K562 (cell line): ENCODE measurements at regions not wholly inside any gene's neighbourhood (a gene's known extent, or its start where the extent isn't known, plus 50 kb on each side); places are given as distances from the start of the nearest gene placed in this dataset.

Source experiments
- ATAC-seq: fragments of 200-7000 bp; cut with Tn5 transposase; 3 replicates; pipeline ENCODE4 v1.9.1; 2020; ENCODE audit warnings: moderate library complexity
- BruUV-seq: library from RNA; stranded (reverse); fragments of 400-500 nt; replicated peaks from 2 replicates; lab custom pipeline; 2021; lab: Mats Ljungman, UMichigan
- CTCF ChIA-PET: fragments of 300-600 bp; formaldehyde crosslinking; extraction: SDS; loops from one replicate; lab custom pipeline; 2021; ENCODE audit warnings: low intra/inter-chr PET ratio; lab: Yijun Ruan, JAX
- POLR2A ChIA-PET: fragments of 300-600, 350-650 bp; sonication (Branson Sonifier 250); formaldehyde crosslinking; extraction: SDS; loops from one replicate; lab custom pipeline; 2021; ENCODE audit warnings: antibody characterized with exemption, inconsistent platforms; lab: Yijun Ruan, JAX
- DNase-seq, 4 experiments: peaks; one replicate each; pipeline versions ENCODE4 v3.0.0 to v3.0.0-alpha.2; 2011 to 2018; ENCODE audit warnings: low spot score in 3 of 4, mixed read lengths in 3 of 4; ENCODE audit errors: extremely low read depth in 1 of 4
- FAIRE-seq: peaks from 2 replicates; lab custom pipeline; 2011; peaks lifted over from hg19 to GRCh38; lab: Jason Lieb, UNC
- H2AFZ ChIP-seq: 2 replicates; pipeline ENCODE4 v1.6.0; 2011; ENCODE audit warnings: low read depth, low read length, control low read depth, inconsistent platforms
- H3K27ac ChIP-seq: fragments of 200-600 bp; 3 replicates; pipeline ENCODE4 v1.8.0; 2011; ENCODE audit warnings: low read depth, mild to moderate bottlenecking, control low read depth, inconsistent platforms, low read length, moderate library complexity, mixed read lengths; ENCODE audit errors: extremely low read depth
- H3K27me3 ChIP-seq, 2 experiments: fragments of 300-600 bp in 1 of 2; 2 replicates in 1 of 2; 3 replicates in 1 of 2; pipeline versions ENCODE4 v1.6.0 to v1.8.0; 2011; ENCODE audit warnings: inconsistent platforms in 2 of 2, low read length in 2 of 2, mild to moderate bottlenecking in 1 of 2, mixed read lengths in 1 of 2, moderate library complexity in 1 of 2; ENCODE audit not compliant: control insufficient read depth in 2 of 2, insufficient read depth in 2 of 2
- H3K36me3 ChIP-seq: fragments of 300-600 bp; 3 replicates; pipeline ENCODE4 v1.8.0; 2011; ENCODE audit warnings: mild to moderate bottlenecking, low read length, inconsistent platforms; ENCODE audit not compliant: control insufficient read depth, insufficient read depth
- H3K4me1 ChIP-seq, 2 experiments: fragments of 200-600 bp in 1 of 2; replicated peaks in 1 of 2; 2 replicates in 1 of 2; 3 replicates in 1 of 2; pipeline versions ENCODE4 v1.5.1 to v1.8.0; 2011; ENCODE audit warnings: inconsistent platforms in 2 of 2, low read length in 2 of 2, mild to moderate bottlenecking in 1 of 2, mixed read lengths in 1 of 2, moderate library complexity in 1 of 2; ENCODE audit not compliant: control insufficient read depth in 2 of 2, insufficient read depth in 2 of 2
- H3K4me2 ChIP-seq: 2 replicates; pipeline ENCODE4 v1.6.1; 2011; ENCODE audit warnings: low read length, control low read depth, inconsistent platforms, mixed read lengths; ENCODE audit not compliant: insufficient read depth
- H3K4me3 ChIP-seq: fragments of 200-600 bp; sonication (generic), shearing (Covaris generic); 2 replicates; pipeline ENCODE4 v1.5.1; 2016; ENCODE audit warnings: control low read depth, inconsistent platforms
- H3K79me2 ChIP-seq: fragments of 200-600 bp; 3 replicates; pipeline ENCODE4 v1.8.0; 2011; ENCODE audit warnings: low read length, inconsistent platforms; ENCODE audit not compliant: control insufficient read depth, insufficient read depth
- H3K9ac ChIP-seq, 2 experiments: 2 replicates each; pipeline versions ENCODE4 v1.6.0 to v1.6.1; 2011; ENCODE audit warnings: low read depth in 2 of 2, low read length in 2 of 2, control low read depth in 1 of 2, inconsistent platforms in 1 of 2, mild to moderate bottlenecking in 1 of 2, mixed read lengths in 1 of 2; ENCODE audit not compliant: insufficient read depth in 1 of 2
- H3K9me1 ChIP-seq: one replicate; pipeline ENCODE4 v1.6.0; 2011; ENCODE audit warnings: inconsistent platforms, mild to moderate bottlenecking, low read length, moderate library complexity; ENCODE audit not compliant: control insufficient read depth, insufficient read depth
- H3K9me3 ChIP-seq: replicated peaks from 2 replicates; pipeline ENCODE4 v1.5.1; 2011; ENCODE audit warnings: low read depth, low read length, inconsistent platforms; ENCODE audit not compliant: control insufficient read depth, insufficient read depth
- H4K20me1 ChIP-seq: replicated peaks from 2 replicates; pipeline ENCODE4 v1.6.1; 2011; ENCODE audit warnings: low read length, inconsistent platforms, mixed read lengths; ENCODE audit not compliant: control insufficient read depth, insufficient read depth
- ARID3B ChIP-seq: fragments of 250-450 bp; sonication (Bioruptor Pico); IDR thresholded peaks from 2 replicates; pipeline ENCODE4 v1.4.0; 2020; ENCODE audit warnings: borderline replicate concordance
- ATF1 ChIP-seq, 2 experiments: fragments of 450-650 bp in 1 of 2; IDR thresholded peaks; 2 replicates each; pipeline ENCODE4 v1.6.1; 2016; ENCODE audit warnings: missing compliant biosample characterization in 1 of 2, missing genetic modification characterization in 1 of 2
- CAMTA2 ChIP-seq: fragments of 250-450 bp; sonication (Bioruptor Pico); conservative IDR thresholded peaks from 2 replicates; pipeline ENCODE4 v1.5.1; 2022
- HMG20B ChIP-seq: fragments of 250-450 bp; sonication (Bioruptor Pico); IDR thresholded peaks from 2 replicates; pipeline ENCODE4 v1.5.0; 2021; ENCODE audit warnings: mild to moderate bottlenecking
- JUND ChIP-seq, 2 experiments: IDR thresholded peaks; 2 replicates in 1 of 2; 3 replicates in 1 of 2; pipeline ENCODE4 v1.6.1; 2011; ENCODE audit warnings: borderline replicate concordance in 2 of 2, low read depth in 2 of 2, low read length in 2 of 2, improper control_type of control experiment in 1 of 2, missing biosample characterization in 1 of 2, missing genetic modification characterization in 1 of 2, missing genetic modification reagents in 1 of 2
- KDM4B ChIP-seq, 2 experiments: fragments of 450-650 bp in 1 of 2; sonication (generic) in 1 of 2; IDR thresholded peaks; 2 replicates each; pipeline ENCODE4 v1.6.1; 2016 to 2017; ENCODE audit warnings: borderline replicate concordance in 2 of 2, antibody characterized with exemption in 1 of 2, low read depth in 1 of 2, mild to moderate bottlenecking in 1 of 2
- KHSRP ChIP-seq: fragments of 450-650 bp; IDR thresholded peaks from 2 replicates; pipeline ENCODE4 v1.6.1; 2017
- MXI1 ChIP-seq: IDR thresholded peaks from 2 replicates; pipeline ENCODE4 v1.6.1; 2011; ENCODE audit warnings: low read depth, mild to moderate bottlenecking, improper control_type of control experiment, low read length
- NR2C2 ChIP-seq, 2 experiments: fragments of 200-800 bp in 1 of 2; sonication (Bioruptor generic) in 1 of 2; sonication (generic) in 1 of 2; formaldehyde crosslinking in 1 of 2; IDR thresholded peaks; 2 replicates each; pipeline versions ENCODE4 v1.6.1 to v1.8.0; 2016 to 2022; ENCODE audit warnings: mild to moderate bottlenecking in 1 of 2, missing compliant biosample characterization in 1 of 2, missing genetic modification characterization in 1 of 2, missing genetic modification reagents in 1 of 2
- THRAP3 ChIP-seq: fragments of 450-650 bp; IDR thresholded peaks from 2 replicates; pipeline ENCODE4 v1.6.1; 2016; ENCODE audit warnings: mild to moderate bottlenecking, inconsistent platforms, borderline replicate concordance
- ZNF253 ChIP-seq: fragments of 250-450 bp; sonication (Bioruptor Pico); conservative IDR thresholded peaks from 2 replicates; pipeline ENCODE4 v1.6.1; 2021; ENCODE audit warnings: mild to moderate bottlenecking
- WGBS: fragments of 100-300 bp; shearing (Covaris generic); methylation state at CpG from one replicate; pipeline ENCODE4 v1.1.6; 2016; ENCODE audit warnings: low coverage, mixed read lengths; ENCODE audit not compliant: insufficient coverage; ENCODE audit errors: missing lambda C conversion rate; 5-methylcytosine and 5-hydroxymethylcytosine counted together
- in situ Hi-C: fragments of 300-500 bp; cut with MboI; formaldehyde crosslinking; loops from 4 replicates; pipeline ENCODE4 v1.15.0; 2018; ENCODE audit warnings: inconsistent platforms, mixed read lengths
- intact Hi-C: fragments of 100-400 bp; cut with micrococcal nuclease; formaldehyde crosslinking; loops from 2 replicates; pipeline ENCODE4 v1.14.2; 2022
- TF ChIP-seq, protein P1 (sequence below): IDR thresholded peaks from 2 replicates; pipeline ENCODE4 v1.6.1; 2011; ENCODE audit warnings: borderline replicate concordance, low read depth, mild to moderate bottlenecking, moderate library complexity, low read length; ENCODE audit not compliant: insufficient read depth, poor library complexity, severe bottlenecking
- TF ChIP-seq, protein P2 (sequence below): fragments of 250-450 bp; sonication (Bioruptor Pico); IDR thresholded peaks from 2 replicates; pipeline ENCODE4 v1.4.0; 2020; ENCODE audit warnings: mild to moderate bottlenecking, moderate library complexity

GRCh38 chr12:92593734-92594402 lies 108.9 kb upstream of the PLEKHG7 start:
- no peak overlapping the region for H3K4me3 ChIP-seq
- no peaks in the 10 kb centered on the region for H3K36me3 ChIP-seq
- H3K9ac ChIP-seq: no peak overlapping the region
- H3K79me2 ChIP-seq: no peaks in the 10 kb centered on the region
- no peaks in the 10 kb centered on the region for H3K9me1 ChIP-seq
- no peaks in the 10 kb centered on the region for H4K20me1 ChIP-seq
- H3K4me1 ChIP-seq: no peaks in the 10 kb centered on the region; a peak in 1 of 5 replicates
- peak overlapping the region; percentile 13; the same call in 1 of the 2 replicates for H2AFZ ChIP-seq
- ATAC-seq (peak; percentile 39; the same call in 1 of the 3 replicates), DNase-seq (no peak), FAIRE-seq (no peak)
- ChIA-PET POLR2A (interaction anchor here (1.0 kb wide), 1 partner anchor 11 kb away, joined by 3 read pairs; no protein-coding TSS in a partner anchor), CTCF (interaction anchor here (0.6 kb wide), 1 partner anchor 16 kb away, joined by 4 read pairs; no protein-coding TSS in a partner anchor)
- H3K27me3 ChIP-seq: no peaks in the 10 kb centered on the region
- intact Hi-C loops: no loop called here
- no peaks in the 10 kb centered on the region for H3K9me3 ChIP-seq
- H3K27ac ChIP-seq: no peak overlapping the region
- H3K4me2 ChIP-seq: peak overlapping the region; percentile 17; the same call in 1 of the 2 replicates
- 2% methylated on average over 8 of the region's 8 CpGs for WGBS
- BruUV-seq: no TSS peak
- in situ Hi-C loops: no loop called here
- TF ChIP-seq NR2C2 (CRISPR knock-in tag; IDR thresholded peaks at IDR 0.05) (no peak), NR2C2 (tag; IDR thresholded peaks at IDR 0.05) (no peak), KHSRP (no peak), THRAP3 (no peak), CAMTA2 (CRISPR knock-in tag) (no peak), ZNF253 (CRISPR knock-in tag) (no peak), KDM4B (IDR thresholded peaks at IDR 0.05; ENCODE audit: borderline replicate concordance in 2 of 2, low read depth in 1 of 2) (no peak), HMG20B (no peak), JUND (IDR thresholded peaks at IDR 0.05; ENCODE audit: borderline replicate concordance, low read depth, low read length) (no peak), JUND (tag; IDR thresholded peaks at IDR 0.05; ENCODE audit: borderline replicate concordance, low read depth, low read length) (0 out of 3 replicates have a peak, but pooled peaks have one; percentile 32), ATF1 (CRISPR knock-in tag; IDR thresholded peaks at IDR 0.05) (no peak), ATF1 (tag; IDR thresholded peaks at IDR 0.05) (no peak), ARID3B (CRISPR knock-in tag) (no peak), MXI1 (no peak)
- TF ChIP-seq, protein P1, sequence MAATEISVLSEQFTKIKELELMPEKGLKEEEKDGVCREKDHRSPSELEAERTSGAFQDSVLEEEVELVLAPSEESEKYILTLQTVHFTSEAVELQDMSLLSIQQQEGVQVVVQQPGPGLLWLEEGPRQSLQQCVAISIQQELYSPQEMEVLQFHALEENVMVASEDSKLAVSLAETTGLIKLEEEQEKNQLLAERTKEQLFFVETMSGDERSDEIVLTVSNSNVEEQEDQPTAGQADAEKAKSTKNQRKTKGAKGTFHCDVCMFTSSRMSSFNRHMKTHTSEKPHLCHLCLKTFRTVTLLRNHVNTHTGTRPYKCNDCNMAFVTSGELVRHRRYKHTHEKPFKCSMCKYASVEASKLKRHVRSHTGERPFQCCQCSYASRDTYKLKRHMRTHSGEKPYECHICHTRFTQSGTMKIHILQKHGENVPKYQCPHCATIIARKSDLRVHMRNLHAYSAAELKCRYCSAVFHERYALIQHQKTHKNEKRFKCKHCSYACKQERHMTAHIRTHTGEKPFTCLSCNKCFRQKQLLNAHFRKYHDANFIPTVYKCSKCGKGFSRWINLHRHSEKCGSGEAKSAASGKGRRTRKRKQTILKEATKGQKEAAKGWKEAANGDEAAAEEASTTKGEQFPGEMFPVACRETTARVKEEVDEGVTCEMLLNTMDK: no peak
- TF ChIP-seq, protein P2, sequence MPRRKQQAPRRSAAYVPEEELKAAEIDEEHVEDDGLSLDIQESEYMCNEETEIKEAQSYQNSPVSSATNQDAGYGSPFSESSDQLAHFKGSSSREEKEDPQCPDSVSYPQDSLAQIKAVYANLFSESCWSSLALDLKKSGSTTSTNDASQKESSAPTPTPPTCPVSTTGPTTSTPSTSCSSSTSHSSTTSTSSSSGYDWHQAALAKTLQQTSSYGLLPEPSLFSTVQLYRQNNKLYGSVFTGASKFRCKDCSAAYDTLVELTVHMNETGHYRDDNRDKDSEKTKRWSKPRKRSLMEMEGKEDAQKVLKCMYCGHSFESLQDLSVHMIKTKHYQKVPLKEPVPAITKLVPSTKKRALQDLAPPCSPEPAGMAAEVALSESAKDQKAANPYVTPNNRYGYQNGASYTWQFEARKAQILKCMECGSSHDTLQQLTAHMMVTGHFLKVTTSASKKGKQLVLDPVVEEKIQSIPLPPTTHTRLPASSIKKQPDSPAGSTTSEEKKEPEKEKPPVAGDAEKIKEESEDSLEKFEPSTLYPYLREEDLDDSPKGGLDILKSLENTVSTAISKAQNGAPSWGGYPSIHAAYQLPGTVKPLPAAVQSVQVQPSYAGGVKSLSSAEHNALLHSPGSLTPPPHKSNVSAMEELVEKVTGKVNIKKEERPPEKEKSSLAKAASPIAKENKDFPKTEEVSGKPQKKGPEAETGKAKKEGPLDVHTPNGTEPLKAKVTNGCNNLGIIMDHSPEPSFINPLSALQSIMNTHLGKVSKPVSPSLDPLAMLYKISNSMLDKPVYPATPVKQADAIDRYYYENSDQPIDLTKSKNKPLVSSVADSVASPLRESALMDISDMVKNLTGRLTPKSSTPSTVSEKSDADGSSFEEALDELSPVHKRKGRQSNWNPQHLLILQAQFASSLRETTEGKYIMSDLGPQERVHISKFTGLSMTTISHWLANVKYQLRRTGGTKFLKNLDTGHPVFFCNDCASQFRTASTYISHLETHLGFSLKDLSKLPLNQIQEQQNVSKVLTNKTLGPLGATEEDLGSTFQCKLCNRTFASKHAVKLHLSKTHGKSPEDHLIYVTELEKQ: no peak
